Fibroblast of villous mesenchyme (primary cell): ENCODE measurements at regions not wholly inside any gene's neighbourhood (a gene's known extent, or its start where the extent isn't known, plus 50 kb on each side); places are given as distances from the start of the nearest gene placed in this dataset.
A peak's percentile ranks its signal among the peaks of the same experiment; 100 is the strongest.

Experiments used
- DNase-seq: peaks from one replicate; pipeline ENCODE4 v3.0.0-alpha.2; 2010; ENCODE audit warnings: low read depth
- H3K4me3 ChIP-seq: 2 replicates; pipeline ENCODE4 v1.5.1; 2011; ENCODE audit warnings: low read depth, mild to moderate bottlenecking, low read length
- CTCF ChIP-seq: IDR thresholded peaks from 2 replicates; pipeline ENCODE4 v1.5.1; 2012; ENCODE audit warnings: low read depth, mild to moderate bottlenecking, low read length; ENCODE audit not compliant: insufficient read depth

- H3K4me3 ChIP-seq: no peak overlapping the region
- DNase-seq: peak; percentile 82
- no peak for TF ChIP-seq CTCF
Observed at GRCh38 chr2:74764429-74765272, 69.3 kb upstream of the HK2 start.

- H3K4me3 ChIP-seq: no peak overlapping the region
- no peak for TF ChIP-seq CTCF
- no peak for DNase-seq
Observed at GRCh38 chr2:74766780-74767179, 67.1 kb upstream of the HK2 start.

GRCh38 chr2:74767618-74768017, 66.3 kb upstream of the HK2 start:
- no peak overlapping the region for H3K4me3 ChIP-seq
- no peak for TF ChIP-seq CTCF
- DNase-seq: no peak

GRCh38 chr2:74768401-74768914, 65.5 kb upstream of the HK2 start:
- peak; percentile 64 for DNase-seq
- no peak overlapping the region for H3K4me3 ChIP-seq
- TF ChIP-seq CTCF: no peak

GRCh38 chr2:74772046-74772445, 61.9 kb upstream of the HK2 start:
- no peak overlapping the region for H3K4me3 ChIP-seq
- DNase-seq: peak; percentile 42
- no peak for TF ChIP-seq CTCF

- no peak for TF ChIP-seq CTCF
- H3K4me3 ChIP-seq: no peak overlapping the region
Observed at GRCh38 chr2:74777161-74777900, 56.6 kb upstream of the HK2 start.

More at GRCh38 chr2:74777161-74777900, 56.6 kb upstream of the HK2 start:
- no peak for DNase-seq
